ENCODE measurements at regions not wholly inside any gene's neighbourhood (a gene's known extent, or its start where the extent isn't known, plus 50 kb on each side); places are given as distances from the start of the nearest gene placed in this dataset.

- DNase-seq: peak; percentile 65 to 76
These were observed 273.4 kb downstream of the CSNK1G3 start for GRCh38 chr5:123785162-123786071.

DNA sequence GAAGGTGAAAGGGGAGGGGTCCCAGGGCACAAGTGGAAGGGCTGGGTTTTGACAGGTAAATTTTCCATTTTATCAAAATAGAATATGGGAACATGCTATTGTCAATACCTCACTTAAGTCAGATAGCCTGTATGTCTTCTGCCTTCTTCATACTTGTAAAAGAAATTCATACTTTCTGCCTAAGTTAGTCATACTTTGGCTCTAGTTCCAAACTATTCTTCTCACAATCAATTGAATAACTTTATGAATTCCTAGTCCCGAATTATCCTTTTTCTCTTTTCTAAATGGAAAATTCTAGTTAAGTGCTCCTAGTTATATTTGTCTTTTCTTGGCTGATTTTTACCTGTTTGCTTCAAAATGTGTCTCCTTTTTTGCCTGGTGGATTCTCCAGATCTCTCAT is 271.4 kb downstream of the CSNK1G3 start:
- DNase-seq: no peak

- no peak for DNase-seq
These were observed 266.7 kb downstream of the CSNK1G3 start for GRCh38 chr5:123778641-123779040.

GRCh38 chr5:123776761-123777160 is 264.8 kb downstream of the CSNK1G3 start:
- DNase-seq: no peak

- no peak for DNase-seq
These were observed 259.7 kb downstream of the CSNK1G3 start for GRCh38 chr5:123771715-123772114.

DNA sequence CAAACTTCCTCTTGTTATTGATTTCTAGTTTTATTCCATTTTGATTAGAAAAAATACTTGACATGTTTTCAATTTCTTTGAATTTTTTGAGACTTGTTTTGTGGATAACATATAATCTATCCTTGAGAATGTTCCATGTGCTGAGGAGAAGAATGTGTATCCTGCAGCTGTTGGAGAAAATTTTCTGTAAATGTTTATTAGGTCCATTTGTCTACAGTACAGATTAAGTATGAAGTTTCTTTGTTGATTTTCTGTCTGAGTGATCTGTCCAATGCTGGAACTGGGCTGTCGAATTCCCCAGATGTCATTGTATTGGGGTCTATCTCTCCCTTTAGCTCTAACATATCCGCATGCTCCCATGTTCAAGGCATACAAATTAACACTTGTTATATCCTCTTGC is 251.2 kb downstream of the CSNK1G3 start:
- DNase-seq: no peak

- no peak for DNase-seq
These were observed 244.8 kb downstream of the CSNK1G3 start for GRCh38 chr5:123756816-123757215.

DNA sequence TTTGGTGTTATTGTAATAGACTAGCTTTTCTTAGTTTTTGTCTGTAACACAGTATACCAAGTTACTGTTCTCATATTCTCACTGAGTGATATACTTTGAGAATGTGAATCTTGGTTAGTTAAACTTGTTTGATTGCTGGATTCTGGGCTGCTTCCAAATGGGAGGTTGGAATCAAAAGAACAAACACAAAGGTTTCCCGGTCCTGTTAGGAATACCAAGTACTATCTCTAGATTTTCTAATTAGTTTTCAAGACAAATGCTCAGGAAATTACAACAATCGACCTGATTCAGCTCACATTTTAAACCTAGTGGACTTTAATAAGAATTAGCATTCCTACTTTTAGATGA is 244.3 kb downstream of the CSNK1G3 start:
- no peak for DNase-seq

- no peak for DNase-seq
These were observed 243.8 kb downstream of the CSNK1G3 start for GRCh38 chr5:123755653-123756317.

GRCh38 chr5:123754908-123755307 is 242.9 kb downstream of the CSNK1G3 start:
- DNase-seq: no peak

- DNase-seq: no peak
These were observed 242.2 kb downstream of the CSNK1G3 start for GRCh38 chr5:123753937-123754891.

DNA sequence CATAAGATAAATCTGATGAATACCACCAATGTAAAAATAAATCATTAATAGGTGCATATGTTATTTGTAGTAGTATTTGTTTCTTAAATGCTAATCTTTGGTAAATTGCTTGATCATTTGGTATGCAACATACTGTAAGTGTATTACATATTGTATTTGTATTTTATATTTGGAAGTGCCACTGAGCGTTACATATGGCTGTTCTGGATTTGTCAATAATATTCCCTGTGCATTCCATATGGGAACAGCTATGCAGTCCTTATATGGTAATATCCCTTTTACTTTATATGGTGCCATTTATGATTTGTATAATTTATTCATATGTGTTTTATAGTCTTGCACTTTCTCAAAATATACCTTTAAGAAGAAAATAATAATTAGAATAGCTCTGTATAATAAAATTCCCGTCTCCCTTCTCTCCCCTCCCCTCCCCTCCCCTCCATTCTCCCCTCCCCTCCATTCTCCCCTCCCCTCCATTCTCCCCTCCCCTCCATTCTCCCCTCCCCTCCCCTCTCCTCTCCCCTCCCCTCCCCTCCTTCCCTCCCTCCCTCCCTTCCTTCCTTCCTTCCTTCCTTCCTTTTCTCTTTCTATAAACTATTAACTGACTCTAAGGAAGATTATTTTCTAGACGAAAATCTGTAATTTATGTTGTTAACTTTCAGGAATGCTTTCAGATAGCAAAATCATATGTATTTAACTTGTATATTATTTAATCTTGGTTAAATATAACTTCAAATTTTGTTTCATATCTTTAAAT is 241.4 kb downstream of the CSNK1G3 start:
- no peak for DNase-seq

GRCh38 chr5:123752552-123753179 is 240.7 kb downstream of the CSNK1G3 start:
- DNase-seq: no peak

DNA sequence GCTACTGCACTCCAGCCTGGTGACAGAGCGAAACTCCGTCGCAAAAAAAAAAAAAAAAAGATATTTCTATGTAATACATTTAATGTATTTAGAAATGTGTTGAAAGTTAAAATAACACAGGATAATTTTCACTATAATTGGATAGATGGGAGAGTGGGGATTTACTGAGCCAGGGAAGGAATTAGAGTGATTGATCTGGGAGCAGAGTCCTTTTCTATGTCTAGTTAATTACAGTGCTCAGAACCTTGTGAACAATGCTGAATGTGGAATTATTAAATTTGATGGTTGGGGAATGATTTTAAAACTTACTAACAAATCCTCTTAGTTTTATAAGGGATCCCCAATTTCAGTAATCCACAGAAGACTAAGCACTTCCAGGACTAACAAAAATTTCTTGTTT is 239.7 kb downstream of the CSNK1G3 start:
- DNase-seq: no peak

DNA sequence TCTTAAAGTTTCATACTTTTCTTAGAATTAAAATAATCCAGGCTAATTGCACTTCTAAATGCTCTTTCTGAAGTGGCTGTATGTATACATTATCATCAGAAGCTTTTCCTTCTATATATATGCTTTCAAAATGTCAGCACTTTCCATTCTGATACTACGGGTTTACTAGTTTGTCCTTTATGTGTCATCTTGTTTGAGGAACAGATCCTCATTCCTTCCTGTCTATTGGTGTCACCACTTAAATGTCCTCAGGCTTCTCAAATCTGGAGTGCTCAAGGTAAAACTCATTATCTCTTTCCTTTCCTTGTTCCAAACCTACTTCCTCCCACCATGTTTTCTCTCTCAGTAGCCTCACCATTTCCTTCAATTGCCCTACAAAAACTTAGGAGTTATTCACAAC is 236.3 kb downstream of the CSNK1G3 start:
- no peak for DNase-seq

DNA sequence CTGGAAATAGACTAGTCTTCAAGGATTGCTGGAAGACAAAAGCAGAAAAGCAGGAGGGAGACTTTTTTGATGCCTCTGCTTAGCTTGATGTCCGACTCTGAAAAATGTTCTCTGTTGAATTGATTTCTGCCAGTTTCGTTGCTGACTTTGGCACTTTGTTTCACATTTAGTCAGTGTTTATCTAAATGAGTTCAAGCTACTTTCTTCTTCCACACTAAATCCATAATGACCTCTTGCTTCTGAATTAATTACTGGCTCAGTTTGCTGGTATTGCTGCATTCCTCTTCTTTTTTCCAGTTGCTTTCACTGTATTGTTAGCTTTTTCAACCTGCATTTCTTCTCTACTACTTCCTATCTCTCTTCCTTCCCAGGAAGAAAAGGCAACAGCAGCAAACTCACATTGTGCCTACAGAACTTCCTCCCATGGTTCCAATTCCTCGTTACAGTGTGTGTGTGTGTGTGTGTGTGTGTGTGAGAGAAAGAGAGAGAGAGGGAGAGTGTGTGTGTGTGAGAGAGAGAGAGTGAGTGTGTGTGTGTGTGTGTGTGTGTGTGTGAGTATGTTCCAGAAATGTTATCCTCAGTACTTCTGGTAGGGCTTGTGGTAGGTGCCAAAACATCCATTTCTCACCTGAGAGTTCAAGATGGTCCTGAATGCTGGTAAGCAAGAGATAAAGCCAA is 234.8 kb downstream of the CSNK1G3 start:
- no peak for DNase-seq

- no peak for DNase-seq
These were observed 232.1 kb downstream of the CSNK1G3 start for GRCh38 chr5:123743990-123744583.

GRCh38 chr5:123735384-123735783 is 223.4 kb downstream of the CSNK1G3 start:
- DNase-seq: no peak

- DNase-seq: no peak
These were observed 220.3 kb downstream of the CSNK1G3 start for GRCh38 chr5:123732257-123732656.

- no peak for DNase-seq
These were observed 210.5 kb downstream of the CSNK1G3 start for GRCh38 chr5:123722451-123722850.
